Activated CD8-positive, alpha-beta memory T cell treated with anti-CD3 and anti-CD28 coated beads, Interleukin-2, amount 50 U/mL, for 1 hour (primary cell): ENCODE measurements at regions not wholly inside any gene's neighbourhood (a gene's known extent, or its start where the extent isn't known, plus 50 kb on each side); places are given as distances from the start of the nearest gene placed in this dataset.

Source experiments
- DNase-seq: peaks from one replicate; pipeline ENCODE4 v3.0.0-alpha.2; 2020; ENCODE audit errors: extremely low read depth

DNA sequence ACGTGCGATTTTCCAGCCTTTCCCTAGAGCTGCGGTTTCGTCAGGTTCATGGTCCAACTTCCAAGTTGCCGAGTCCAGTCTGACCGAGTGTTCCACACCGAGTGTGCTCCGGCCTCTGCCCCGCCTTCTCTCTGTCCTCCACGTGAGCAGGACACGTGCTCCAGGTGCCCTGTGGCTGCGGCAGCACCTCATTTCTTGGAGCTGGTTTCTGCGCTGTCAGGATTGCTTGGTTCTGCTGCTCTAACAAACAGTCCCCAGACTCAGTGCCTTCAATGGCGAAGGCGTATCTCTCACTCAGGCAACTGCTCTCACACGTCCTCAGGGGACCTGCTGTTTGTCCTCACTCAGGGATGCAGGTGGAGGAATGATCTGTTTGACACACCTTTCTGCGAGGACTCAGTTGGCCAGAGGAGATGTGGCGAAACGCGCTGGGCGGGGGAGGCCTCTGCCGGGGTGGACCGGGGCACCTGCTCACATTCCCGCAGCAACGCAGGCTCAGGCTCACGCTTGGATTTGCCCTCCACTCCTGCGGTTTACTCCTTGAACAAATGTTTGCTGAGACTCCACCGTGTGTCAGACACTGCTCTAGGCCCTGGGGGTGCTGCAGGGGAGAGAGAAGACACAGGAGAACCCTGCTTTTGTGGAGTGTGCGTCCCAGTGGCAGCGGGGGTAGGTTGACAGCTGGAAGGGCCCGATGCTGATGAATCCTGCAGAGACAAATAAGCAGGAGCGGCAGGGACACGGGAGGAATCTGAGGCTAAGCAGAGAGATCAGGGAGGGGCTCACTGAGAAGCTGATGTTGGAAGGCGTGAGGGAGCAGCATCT, 63.4 kb upstream of the FBRSL1 start:
- no peak for DNase-seq

DNA sequence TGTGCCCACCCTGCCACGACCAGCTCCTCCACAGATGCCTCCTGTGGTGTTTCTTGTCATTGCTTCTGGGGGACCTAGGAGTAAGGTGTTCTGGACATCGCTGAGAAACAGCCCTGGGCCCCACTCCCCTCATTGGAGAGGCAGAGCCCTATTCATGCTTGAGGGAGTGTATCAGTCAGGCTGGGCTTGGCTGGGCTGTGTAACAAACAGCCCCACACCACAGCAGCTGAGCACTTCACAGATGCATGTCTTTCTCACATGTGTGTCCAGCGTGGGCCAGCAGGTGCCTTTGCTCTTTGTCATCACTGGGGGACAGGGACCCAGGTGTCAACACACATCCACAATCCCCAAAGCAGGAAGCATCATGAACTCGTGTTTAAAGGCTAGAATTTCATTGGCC, 65.1 kb upstream of the FBRSL1 start:
- no peak for DNase-seq

DNA sequence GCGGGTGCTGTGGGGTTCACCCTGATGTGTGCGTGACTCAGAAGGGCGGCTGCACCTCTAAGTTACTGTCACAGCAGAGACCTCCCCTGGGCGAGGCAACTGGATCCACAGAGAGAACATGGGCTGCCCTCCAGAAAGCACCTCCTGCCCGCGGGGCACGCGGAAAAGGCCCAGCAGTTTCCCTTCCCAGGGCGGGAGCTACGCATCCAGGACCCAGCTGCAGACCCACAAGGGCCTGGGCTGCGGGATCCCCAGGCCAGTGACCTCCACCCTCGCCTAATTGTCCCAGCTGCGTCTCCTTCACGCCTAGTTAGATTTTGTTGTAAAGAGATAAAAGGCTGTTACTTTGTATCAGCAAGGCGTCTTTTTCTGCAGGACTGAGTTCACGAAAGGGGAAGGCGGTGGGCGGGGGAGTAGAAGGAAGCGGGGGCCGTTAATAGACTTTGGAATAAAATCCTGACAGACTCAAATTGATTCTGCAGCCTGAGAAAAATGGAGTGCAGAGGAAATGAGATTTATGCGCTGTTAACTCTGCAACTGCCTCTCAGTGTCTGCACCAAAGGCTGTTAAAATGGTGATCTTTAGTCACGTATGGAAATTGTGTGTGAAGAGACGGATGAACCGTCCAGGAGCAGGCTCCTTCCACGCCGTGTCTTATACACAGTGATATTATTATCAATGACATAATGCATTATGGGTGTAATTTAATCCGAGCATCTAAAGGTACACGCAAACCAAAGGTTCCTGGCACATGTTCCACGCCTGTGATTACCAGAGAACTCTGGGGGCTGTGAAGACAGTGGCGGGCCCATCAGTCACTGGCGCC, 65.9 kb upstream of the FBRSL1 start:
- no peak for DNase-seq

- no peak for DNase-seq
These were observed 66.6 kb upstream of the FBRSL1 start for GRCh38 chr12:132423251-132423819.

DNA sequence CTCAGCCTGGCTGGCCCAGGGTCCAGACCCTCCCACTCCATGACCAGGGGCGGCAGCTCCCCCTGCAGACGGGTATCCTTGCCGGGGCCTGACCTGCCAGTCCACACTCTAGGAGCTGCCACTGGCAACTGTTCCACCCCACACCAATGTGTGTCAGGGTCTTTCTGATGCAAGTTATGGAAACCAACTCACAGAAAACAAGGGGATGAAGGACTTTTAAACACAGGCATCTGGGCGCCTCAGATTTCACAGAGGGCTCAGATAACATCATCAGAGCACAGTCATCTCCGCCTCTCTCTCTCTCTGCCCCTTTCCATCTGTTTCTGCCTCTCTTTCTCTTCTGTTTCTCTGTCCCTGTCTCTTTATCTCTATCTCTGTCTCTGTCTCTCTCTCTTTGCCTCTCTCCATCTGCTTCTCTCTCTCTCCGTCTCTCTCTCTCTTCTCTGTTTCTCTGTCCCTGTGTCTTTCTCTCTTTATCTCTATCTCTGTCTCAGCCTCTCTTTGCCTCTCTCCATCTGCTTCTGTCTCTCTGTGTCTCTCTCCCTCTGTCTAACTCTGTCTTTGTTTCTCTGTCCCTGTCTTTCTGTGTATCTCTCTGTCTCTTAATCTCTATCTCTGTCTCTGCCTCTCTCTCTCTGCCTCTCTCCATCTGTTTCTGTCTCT, 67.4 kb upstream of the FBRSL1 start:
- no peak for DNase-seq

DNA sequence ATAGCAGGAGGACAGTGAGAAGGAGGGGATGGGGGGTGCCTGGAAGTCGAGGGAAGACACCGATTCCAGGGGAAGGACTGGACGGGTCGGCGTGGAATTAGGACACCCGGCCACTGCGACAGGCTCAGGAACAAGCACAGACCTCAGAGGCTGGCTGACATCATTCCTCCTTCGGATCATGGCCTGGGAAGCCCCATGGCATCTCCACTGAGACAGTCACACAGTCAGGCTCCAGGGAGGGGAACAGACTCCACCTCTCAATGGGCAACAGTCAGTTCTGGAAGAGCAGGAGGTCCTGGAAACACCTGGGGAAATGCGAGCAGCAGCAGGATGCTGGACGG, 67.9 kb upstream of the FBRSL1 start:
- DNase-seq: no peak

DNA sequence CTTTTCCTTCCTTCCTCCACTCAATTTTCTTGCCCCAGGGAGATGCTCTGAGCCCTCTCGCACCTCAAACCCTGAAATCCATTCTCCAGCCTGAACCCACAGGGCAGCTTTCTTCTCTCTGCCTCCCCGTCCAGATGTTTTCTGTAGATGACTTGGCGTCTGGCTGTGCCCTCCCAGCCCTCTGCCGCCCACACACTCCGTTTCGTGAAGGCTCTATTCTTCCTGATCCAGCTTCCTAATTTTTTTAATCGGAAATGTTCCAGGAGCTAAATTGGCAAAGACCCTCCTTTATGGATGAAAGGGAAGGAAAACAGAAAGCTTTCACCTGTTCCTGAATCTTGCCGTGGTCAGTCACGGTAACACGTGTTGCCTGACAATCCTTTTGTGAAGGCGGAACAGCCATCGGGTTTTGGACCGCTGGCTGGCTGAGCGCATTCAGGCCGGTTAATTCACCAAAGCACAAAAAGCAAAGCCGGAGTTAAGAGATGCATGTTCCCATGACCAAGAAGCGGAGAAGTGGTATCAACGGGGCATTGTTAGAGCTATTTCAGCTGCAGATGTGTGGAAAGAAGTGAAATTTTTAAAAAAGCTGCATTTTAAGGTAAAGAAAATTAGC, 70.2 kb upstream of the FBRSL1 start:
- no peak for DNase-seq

GRCh38 chr12:132418393-132418925, 71.5 kb upstream of the FBRSL1 start:
- no peak for DNase-seq

DNA sequence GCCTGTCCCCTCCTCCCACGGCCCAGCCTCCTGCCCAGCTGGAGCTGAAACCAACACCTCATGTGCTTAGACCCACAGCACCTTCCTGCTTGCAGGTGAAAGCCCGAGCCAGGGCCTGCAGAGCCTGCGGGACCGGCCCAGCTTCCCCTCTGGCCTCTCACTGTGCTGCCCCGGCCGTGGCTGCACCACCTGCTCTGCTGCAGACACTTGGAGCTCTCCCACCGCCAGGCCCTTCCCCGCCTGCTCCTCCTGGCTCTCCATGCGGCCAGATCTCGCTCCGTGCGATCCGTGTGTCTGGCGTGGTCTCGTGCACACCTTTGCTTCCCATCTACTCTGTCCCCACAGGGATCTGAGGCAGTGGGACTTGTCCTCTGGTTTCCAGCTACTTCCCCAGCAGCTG, 72.2 kb upstream of the FBRSL1 start:
- no peak for DNase-seq

DNA sequence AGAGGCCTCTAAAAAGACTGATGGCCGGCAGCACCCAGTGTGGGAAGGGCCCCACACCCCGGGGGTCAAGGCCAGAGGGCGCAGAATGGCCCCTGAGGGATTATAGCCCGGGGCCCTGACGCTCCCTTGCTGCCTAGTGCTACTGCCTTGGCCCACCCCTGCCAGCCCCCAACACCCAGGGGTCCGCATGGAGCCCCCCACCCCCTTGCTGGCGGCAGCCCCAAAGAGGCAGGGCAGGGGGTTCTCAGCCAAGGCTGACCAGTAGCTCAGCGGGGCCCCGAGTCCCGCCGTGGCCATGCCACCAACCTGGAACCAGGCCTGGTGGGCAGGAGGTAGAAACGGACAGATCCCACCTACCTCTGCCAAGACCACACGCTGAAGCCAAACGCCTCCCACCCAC, 73.1 kb upstream of the FBRSL1 start:
- no peak for DNase-seq

DNA sequence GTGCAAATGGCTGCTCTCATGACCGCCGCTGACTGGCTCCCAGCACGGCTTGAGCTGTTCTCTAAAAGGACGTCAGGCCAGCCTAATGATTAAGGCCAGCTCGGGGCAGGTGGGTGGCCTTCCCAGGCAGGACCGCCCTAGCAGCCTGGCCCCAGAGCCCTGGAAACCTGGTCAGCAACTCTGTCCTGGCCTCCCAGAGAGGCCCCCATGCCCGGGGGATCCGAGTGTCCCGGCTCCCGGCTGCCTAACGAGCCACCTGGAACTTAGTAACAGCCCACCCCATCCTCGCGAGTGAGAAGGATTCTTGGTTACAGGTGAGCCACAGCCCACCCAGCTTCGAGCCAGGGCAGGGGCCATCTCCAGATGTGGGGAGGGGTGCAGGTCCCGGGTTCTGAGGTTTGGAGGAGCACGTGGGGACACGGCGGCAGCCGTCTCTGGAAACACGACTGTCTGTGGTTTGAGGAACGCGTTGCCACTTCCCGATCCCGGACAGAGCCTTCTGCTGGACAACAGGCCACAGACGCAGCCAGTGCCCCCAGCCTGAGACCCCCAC, 73.8 kb upstream of the FBRSL1 start:
- DNase-seq: no peak

GRCh38 chr12:132415327-132416120, 74.4 kb upstream of the FBRSL1 start:
- no peak for DNase-seq

- peak; percentile 53 for DNase-seq
These were observed 75.2 kb upstream of the FBRSL1 start for GRCh38 chr12:132414634-132415326.

GRCh38 chr12:132413931-132414588, 75.9 kb upstream of the FBRSL1 start:
- DNase-seq: no peak

DNA sequence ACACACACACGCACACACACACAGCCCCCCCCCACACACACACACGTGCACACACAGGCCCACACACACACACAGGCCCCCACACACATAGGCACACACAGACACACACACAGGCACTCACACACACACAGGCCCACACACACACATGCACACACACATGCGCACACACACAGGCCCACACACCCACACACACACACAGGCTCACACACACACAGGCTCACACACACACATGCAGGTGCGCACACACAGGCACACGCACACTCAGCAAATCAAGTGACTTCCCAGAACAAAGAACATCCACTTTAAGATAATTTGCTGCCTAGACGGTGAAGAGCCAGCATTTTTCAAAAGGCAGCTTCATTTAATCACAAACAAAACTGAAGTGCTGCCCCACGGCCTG, 78.5 kb upstream of the FBRSL1 start:
- no peak for DNase-seq

DNA sequence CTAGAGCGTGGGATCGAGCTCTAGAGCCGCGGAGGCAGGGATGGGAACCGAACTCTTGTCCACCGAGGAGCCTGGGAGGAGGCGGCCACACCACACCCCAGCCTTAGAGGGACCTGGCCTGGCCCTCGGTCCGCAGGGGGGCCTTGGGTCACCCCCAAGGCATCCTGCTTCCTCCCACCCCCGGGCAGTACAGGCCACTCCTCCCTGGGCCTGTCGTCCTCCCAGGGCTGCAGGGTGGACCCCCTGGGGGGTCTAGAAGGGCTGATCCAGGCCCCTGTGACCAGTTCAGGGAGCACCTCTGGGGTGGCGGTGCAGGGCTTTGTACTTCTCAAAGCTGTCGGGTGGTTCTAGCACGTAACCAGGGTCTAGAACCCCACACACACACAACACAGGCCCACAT, 79.1 kb upstream of the FBRSL1 start:
- DNase-seq: no peak

DNA sequence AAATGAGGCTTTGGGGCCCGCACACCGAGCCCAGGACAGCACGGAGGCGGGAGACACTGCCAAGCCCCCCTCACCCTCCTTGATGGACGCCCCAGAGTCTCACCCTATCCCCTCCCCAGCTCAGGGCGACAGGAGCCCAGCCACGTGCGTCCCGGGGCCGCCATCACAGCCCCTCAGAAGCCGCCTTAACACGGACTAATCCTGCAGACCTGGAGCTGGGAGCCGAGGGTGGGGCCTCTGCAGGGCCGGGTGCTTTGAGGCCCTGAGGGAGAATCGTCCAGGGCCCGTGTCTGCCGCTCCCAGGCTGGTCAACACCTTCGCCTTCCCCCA, 79.7 kb upstream of the FBRSL1 start:
- DNase-seq: no peak

DNA sequence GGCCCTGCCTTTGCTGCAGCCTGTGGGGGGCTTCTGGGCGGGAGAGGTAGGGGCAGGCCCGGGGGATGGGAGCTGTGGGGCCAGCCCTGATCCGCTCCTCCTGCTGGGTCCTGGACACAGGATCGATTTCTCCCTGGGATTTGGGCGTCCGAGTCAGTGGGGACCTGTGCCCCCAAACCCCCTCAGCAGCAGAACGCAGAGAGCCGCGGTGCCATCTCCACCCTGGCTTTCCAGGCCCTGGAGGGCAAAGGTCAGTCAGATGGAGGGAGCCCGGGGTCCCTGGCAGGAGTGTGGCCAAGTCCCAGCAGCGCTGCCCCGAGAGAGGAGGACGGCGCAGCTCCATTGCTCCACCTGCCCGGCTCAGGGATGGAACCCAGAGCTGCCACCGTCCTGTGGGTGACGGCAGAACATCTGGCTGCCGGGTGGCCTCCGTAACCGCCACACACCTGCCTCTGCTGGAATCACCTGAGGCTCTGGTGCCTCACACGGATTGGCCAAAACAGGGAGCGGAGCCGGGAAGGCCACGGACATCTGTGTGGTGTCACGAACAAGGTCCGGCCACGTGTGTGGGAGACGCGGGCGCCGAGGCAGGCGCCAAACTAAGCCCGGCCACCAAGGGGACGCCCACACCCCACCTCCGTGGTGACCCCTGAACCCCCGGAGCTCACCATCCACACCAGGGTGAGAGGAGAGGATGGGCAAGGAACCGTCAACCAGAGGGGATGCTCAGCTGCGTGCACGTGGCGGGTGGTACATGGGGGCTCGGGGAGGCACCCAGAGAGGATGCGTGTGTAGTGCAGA, 80.3 kb upstream of the FBRSL1 start:
- no peak for DNase-seq
